ENCODE measurements at regions not wholly inside any gene's neighbourhood (a gene's known extent, or its start where the extent isn't known, plus 50 kb on each side); places are given as distances from the start of the nearest gene placed in this dataset.

DNA sequence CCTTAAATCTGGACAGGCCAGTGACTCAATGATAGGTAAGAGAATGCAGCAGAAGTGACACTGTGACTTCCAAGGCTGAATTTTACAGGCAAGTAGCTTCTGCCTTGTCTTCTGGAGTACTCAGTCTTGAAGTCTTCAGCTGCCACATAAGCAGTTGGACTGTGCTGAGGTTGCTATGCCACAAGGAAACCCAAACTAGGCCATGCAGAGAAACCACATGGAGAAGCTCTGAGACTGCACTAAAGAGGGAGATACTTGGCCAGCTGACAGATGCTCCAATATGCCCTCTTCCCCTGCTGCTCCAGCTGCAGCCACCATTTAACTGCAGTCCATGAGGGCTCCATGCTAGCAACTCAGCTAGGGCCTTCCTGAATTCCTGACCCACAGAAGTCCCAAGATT is 119.4 kb upstream of the GADL1 start:
- TF ChIP-seq, protein P1, sequence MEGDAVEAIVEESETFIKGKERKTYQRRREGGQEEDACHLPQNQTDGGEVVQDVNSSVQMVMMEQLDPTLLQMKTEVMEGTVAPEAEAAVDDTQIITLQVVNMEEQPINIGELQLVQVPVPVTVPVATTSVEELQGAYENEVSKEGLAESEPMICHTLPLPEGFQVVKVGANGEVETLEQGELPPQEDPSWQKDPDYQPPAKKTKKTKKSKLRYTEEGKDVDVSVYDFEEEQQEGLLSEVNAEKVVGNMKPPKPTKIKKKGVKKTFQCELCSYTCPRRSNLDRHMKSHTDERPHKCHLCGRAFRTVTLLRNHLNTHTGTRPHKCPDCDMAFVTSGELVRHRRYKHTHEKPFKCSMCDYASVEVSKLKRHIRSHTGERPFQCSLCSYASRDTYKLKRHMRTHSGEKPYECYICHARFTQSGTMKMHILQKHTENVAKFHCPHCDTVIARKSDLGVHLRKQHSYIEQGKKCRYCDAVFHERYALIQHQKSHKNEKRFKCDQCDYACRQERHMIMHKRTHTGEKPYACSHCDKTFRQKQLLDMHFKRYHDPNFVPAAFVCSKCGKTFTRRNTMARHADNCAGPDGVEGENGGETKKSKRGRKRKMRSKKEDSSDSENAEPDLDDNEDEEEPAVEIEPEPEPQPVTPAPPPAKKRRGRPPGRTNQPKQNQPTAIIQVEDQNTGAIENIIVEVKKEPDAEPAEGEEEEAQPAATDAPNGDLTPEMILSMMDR (IDR thresholded peaks at IDR 0.05): no peak
- TF ChIP-seq POLR2A (IDR thresholded peaks at IDR 0.05) (no peak), EP300 (IDR thresholded peaks at IDR 0.05) (no peak), POLR2AphosphoS5 (IDR thresholded peaks at IDR 0.05) (no peak)

Data from stomach (tissue), 4 donors.